Panc1 (cell line): ENCODE measurements at regions not wholly inside any gene's neighbourhood (a gene's known extent, or its start where the extent isn't known, plus 50 kb on each side); places are given as distances from the start of the nearest gene placed in this dataset.

Experiments used
- CTCF ChIP-seq: fragments of 450-650 bp; IDR thresholded peaks from 2 replicates; pipeline ENCODE4 v1.5.1; 2017; ENCODE audit warnings: mild to moderate bottlenecking
- POLR2AphosphoS5 ChIP-seq: IDR thresholded peaks from 2 replicates; pipeline ENCODE4 v1.6.1; 2012; ENCODE audit warnings: mild to moderate bottlenecking, low read depth, low read length, moderate library complexity
- REST ChIP-seq, 2 experiments: IDR thresholded peaks; 2 replicates each; pipeline ENCODE4 v1.6.1; 2011 to 2012; ENCODE audit warnings: low read depth in 2 of 2, control low read depth in 1 of 2, low read length in 1 of 2, mild to moderate bottlenecking in 1 of 2, moderate library complexity in 1 of 2; ENCODE audit not compliant: insufficient read depth in 1 of 2
- SIN3A ChIP-seq: IDR thresholded peaks from 2 replicates; pipeline ENCODE4 v1.6.1; 2012; ENCODE audit warnings: low read depth, mild to moderate bottlenecking, low read length, moderate library complexity, borderline replicate concordance; ENCODE audit not compliant: insufficient read depth

DNA sequence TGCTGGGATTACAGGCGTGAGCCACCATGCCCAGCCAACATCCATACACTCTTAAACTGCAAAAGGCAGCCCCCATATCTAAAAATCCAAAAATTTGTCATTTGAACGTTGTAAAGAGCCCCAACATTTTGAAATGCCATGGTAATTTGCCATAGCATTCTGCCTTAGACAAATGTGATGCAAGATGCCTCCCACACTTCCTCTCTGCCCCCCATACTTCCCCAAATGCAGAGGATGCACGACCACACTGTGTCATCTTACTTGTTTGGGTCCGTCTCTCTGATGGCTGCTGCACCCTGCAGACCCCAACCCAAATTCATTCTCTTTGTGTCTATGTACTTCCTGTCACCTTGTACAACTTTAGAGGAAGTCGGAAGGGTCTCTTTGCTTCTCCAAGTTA is 1125.6 kb upstream of the AUTS2 start:
- TF ChIP-seq POLR2AphosphoS5 (no peak), CTCF (no peak), REST (IDR thresholded peaks at IDR 0.05; ENCODE audit: insufficient read depth in 1 of 2, low read depth in 2 of 2, low read length in 1 of 2) (no peak), SIN3A (no peak)
